CD4-positive, alpha-beta T cell (primary cell): ENCODE measurements at regions not wholly inside any gene's neighbourhood (a gene's known extent, or its start where the extent isn't known, plus 50 kb on each side); places are given as distances from the start of the nearest gene placed in this dataset.

Experiments
- ATAC-seq: fragments of 200-7000 bp; cut with Tn5 transposase; one replicate; pipeline ENCODE4 v1.10.0; 2022; ENCODE audit warnings: mild to moderate bottlenecking; ENCODE audit not compliant: poor library complexity
- CTCF ChIA-PET: fragments of 350-600 bp; sonication (Branson Sonifier 250); formaldehyde crosslinking; loops from one replicate; lab custom pipeline; 2021; ENCODE audit warnings: antibody characterized with exemption, inconsistent platforms; lab: Charles Lee
- POLR2A ChIA-PET: fragments of 350-600 bp; sonication (Branson Sonifier 250); formaldehyde crosslinking; loops from one replicate; lab custom pipeline; 2021; ENCODE audit warnings: antibody characterized with exemption, inconsistent platforms; lab: Charles Lee
- DNase-seq, 14 experiments: peaks; one replicate each; pipeline ENCODE4 v3.0.0-alpha.2; 2013 to 2020; ENCODE audit warnings: mixed read lengths in 2 of 14
- H3K27ac ChIP-seq, 2 donors: one replicate each; pipeline versions ENCODE4 v1.5.1 to v1.7.0; 2013; ENCODE audit warnings: low read length in 2 of 2, low read depth in 1 of 2, mild to moderate bottlenecking in 1 of 2
- H3K27me3 ChIP-seq, 2 experiments: 1 replicate in 1 of 2; 2 replicates in 1 of 2; pipeline versions ENCODE4 v1.6.1 to v1.7.0; 2013; ENCODE audit warnings: low read length in 2 of 2, control low read depth in 1 of 2, mild to moderate bottlenecking in 1 of 2, moderate library complexity in 1 of 2; ENCODE audit not compliant: insufficient read depth in 2 of 2, control insufficient read depth in 1 of 2
- H3K36me3 ChIP-seq: one replicate; pipeline ENCODE4 v1.6.1; 2013; ENCODE audit warnings: low read length, control low read depth; ENCODE audit not compliant: insufficient read depth
- H3K4me1 ChIP-seq: one replicate; pipeline ENCODE4 v1.6.1; 2013; ENCODE audit warnings: low read length, control low read depth; ENCODE audit not compliant: insufficient read depth
- H3K4me3 ChIP-seq: one replicate; pipeline ENCODE4 v1.5.1; 2013; ENCODE audit warnings: mild to moderate bottlenecking, low read length, moderate library complexity
- H3K9me3 ChIP-seq, 2 experiments: 1 replicate in 1 of 2; 2 replicates in 1 of 2; pipeline versions ENCODE4 v1.6.1 to v1.7.0; 2013; ENCODE audit warnings: low read length in 2 of 2, mild to moderate bottlenecking in 2 of 2, control low read depth in 1 of 2, moderate library complexity in 1 of 2; ENCODE audit not compliant: control insufficient read depth in 1 of 2, insufficient read depth in 1 of 2
- H3K27ac Mint-ChIP-seq: one replicate; pipeline ENCODE4 v1.8.0; 2020; ENCODE audit warnings: mixed read lengths
- H3K27me3 Mint-ChIP-seq: one replicate; pipeline ENCODE4 v1.8.0; 2021; ENCODE audit warnings: mixed read lengths
- H3K36me3 Mint-ChIP-seq: one replicate; pipeline ENCODE4 v1.8.0; 2021; ENCODE audit warnings: low read depth, mixed read lengths
- H3K4me1 Mint-ChIP-seq: one replicate; pipeline ENCODE4 v1.8.0; 2021; ENCODE audit warnings: low read depth, mixed read lengths
- H3K4me3 Mint-ChIP-seq: one replicate; pipeline ENCODE4 v1.8.0; 2020; ENCODE audit warnings: mild to moderate bottlenecking, mixed read lengths
- H3K9me3 Mint-ChIP-seq: one replicate; pipeline ENCODE4 v1.8.0; 2020; ENCODE audit warnings: mixed read lengths
- CTCF ChIP-seq: fragments of 200-600 bp; IDR thresholded peaks from one replicate; pipeline ENCODE4 v1.8.0; 2022; ENCODE audit warnings: antibody characterized with exemption, mild to moderate bottlenecking
- intact Hi-C, 2 experiments: fragments of 100-400 bp; cut with DNase I in 1 of 2; cut with micrococcal nuclease in 1 of 2; formaldehyde crosslinking; loops; one replicate each; pipeline versions ENCODE4 v1.15.1 to v1.9.0; 2023 to 2025; cut with DNase I, micrococcal nuclease

DNA sequence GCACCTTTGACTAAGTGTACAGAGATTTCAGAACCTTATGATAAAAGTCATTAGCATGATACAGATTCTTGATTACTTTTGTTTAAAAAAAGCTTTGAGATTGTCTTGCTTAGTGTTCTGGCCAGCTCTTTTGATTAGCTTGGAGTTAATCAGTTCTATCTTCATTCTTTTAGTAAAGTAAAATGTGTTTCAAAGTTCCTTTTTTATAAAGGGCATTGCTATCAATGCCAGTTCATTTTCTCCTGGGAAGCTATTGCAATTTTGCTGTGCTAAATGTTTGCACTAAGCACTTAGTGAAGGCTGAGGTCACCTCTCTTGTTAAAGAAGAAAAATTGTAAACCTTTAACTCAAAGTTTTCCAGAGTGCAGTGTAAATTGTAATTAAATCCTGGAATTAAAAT is 946.7 kb upstream of the TMPRSS15 start:
- ATAC-seq, result no peak
- POLR2A ChIA-PET, result no interaction called here

DNA sequence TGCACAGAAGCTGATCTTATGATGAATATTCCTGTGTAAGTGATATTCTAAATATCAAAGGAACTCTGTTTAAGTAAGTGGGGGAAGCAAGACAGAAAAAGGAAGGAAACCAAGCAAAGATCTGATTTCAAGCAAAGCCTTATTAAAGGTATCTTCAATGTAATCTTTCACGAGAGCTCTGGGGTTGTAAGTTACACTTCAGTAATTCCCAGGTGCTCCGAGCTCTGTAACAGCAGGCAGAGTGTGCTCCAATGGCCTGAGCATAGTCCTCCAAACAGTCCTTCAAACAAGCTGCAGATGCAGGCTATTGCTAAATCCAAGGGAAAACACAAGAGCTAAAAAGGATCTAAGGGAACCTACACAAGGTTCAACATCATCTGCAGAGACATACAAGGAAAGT is 949.7 kb upstream of the TMPRSS15 start:
- no peak for ATAC-seq
- peaks cover 6% of the 10 kb centered on the region for H3K9me3 Mint-ChIP-seq
- no peaks in the 10 kb centered on the region for H3K4me1 Mint-ChIP-seq
- no peaks in the 10 kb centered on the region for H3K36me3 Mint-ChIP-seq
- no peaks in the 10 kb centered on the region for H3K27me3 Mint-ChIP-seq
- no peak for TF ChIP-seq CTCF
- DNase-seq, result no peak
- Histone ChIP-seq H3K27me3 (no peaks in the 10 kb centered on the region), H3K9me3 (peaks cover 0 to 4% of the 10 kb centered on the region in 2 experiments), H3K36me3 (no peaks in the 10 kb centered on the region), H3K4me3 (no peak overlapping the region), H3K4me1 (no peaks in the 10 kb centered on the region), H3K27ac (no peak overlapping the region)
- intact Hi-C loops, result no loop called here
- CTCF ChIA-PET, result no interaction called here
- POLR2A ChIA-PET, result no interaction called here
- no peak overlapping the region for H3K27ac Mint-ChIP-seq
- no peak overlapping the region for H3K4me3 Mint-ChIP-seq

More for the DNA sequence above, 946.7 kb upstream of the TMPRSS15 start:
- Histone ChIP-seq H3K4me1 (no peaks in the 10 kb centered on the region), H3K9me3 (peaks cover 0 to 4% of the 10 kb centered on the region in 2 experiments), H3K36me3 (no peaks in the 10 kb centered on the region), H3K27me3 (no peaks in the 10 kb centered on the region), H3K4me3 (no peak overlapping the region), H3K27ac (no peak overlapping the region)
- Mint-ChIP-seq H3K36me3 (no peaks in the 10 kb centered on the region), H3K4me1 (no peaks in the 10 kb centered on the region), H3K27ac (no peak overlapping the region), H3K9me3 (peaks cover 12% of the 10 kb centered on the region), H3K27me3 (no peaks in the 10 kb centered on the region), H3K4me3 (no peak overlapping the region)
- CTCF ChIA-PET, result no interaction called here
- DNase-seq, result no peak
- no peak for TF ChIP-seq CTCF
- intact Hi-C loops, result no loop called here

- Histone ChIP-seq H3K36me3 (no peaks in the 10 kb centered on the region), H3K27ac (no peak overlapping the region), H3K27me3 (no peaks in the 10 kb centered on the region), H3K9me3 (peaks cover 3 to 4% of the 10 kb centered on the region in 2 experiments), H3K4me1 (no peaks in the 10 kb centered on the region), H3K4me3 (no peak overlapping the region)
- DNase-seq (no peak), ATAC-seq (no peak)
- H3K36me3 Mint-ChIP-seq, result no peaks in the 10 kb centered on the region
- TF ChIP-seq CTCF, result no peak
- H3K27me3 Mint-ChIP-seq, result no peaks in the 10 kb centered on the region
- H3K9me3 Mint-ChIP-seq, result peaks cover 2% of the 10 kb centered on the region
- POLR2A ChIA-PET, result no interaction called here
- H3K27ac Mint-ChIP-seq, result no peak overlapping the region
- H3K4me1 Mint-ChIP-seq, result no peaks in the 10 kb centered on the region
- CTCF ChIA-PET, result no interaction called here
- no peak overlapping the region for H3K4me3 Mint-ChIP-seq
- intact Hi-C loops, result no loop called here
Measured at GRCh38 chr21:19368944-19369343, 965.4 kb upstream of the TMPRSS15 start.
